NCI-H2029 treated with DMSO at 0.1 percent for 48 hours (cell line): ENCODE measurements at regions not wholly inside any gene's neighbourhood (a gene's known extent, or its start where the extent isn't known, plus 50 kb on each side); places are given as distances from the start of the nearest gene placed in this dataset.

Experiments used
- DNase-seq: peaks from one replicate; lab custom pipeline; 2025; lab: John Stamatoyannopoulos, UW

DNA sequence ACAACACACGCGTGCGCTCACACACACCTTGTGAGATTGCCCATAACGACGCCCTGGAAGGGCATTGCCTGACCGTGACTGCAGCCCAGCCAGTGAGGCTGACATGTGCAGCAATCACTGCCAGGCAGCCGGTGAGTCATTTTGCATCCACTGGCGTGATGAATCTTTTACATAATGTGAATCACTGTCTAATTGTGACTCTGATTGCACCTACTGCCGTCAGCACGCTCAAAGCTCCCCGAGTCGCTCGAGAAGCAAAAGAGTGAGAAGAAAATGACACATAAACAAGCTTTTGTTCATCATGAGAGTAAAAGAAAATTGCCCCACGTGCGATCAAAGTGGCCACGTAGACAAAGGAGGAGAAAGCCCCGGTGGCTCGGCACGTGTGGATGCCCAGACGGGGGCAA lies 117.4 kb upstream of the PFKP start:
- no peak for DNase-seq

DNA sequence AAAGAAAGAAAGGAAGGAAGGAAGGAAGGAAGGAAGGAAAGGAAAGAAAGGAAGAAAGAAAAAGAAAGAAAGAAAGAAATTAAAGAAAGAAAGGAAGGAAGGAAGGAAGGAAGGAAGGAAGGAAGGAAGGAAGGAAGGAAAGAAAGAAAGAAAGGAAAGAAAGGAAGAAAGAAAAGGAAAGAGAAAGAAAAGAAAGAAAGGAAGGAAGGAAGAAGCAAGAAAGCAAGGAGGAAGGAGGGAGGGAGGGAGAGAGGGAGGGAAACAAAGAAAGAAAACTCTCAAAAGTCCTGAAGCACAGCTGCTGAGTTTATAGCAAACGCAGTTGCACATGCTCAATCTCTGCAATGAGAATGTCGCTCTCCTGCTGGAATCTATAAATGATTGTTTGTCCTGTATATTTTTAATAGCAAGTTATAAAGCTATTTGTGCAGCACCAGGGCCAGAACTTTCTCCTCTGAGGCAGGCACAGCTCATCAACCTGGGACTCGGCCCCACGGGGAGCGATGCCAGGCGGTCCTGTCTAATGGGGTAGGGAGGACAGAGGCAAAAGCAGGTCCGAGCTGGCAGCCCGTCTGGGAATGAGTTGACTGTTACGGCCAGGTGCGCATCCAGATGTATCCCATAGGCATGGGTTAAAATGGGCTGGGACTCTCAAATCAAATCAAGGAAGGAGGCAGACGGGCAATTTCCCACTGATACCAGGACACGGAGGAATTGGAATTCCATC lies 118.0 kb upstream of the PFKP start:
- no peak for DNase-seq

DNA sequence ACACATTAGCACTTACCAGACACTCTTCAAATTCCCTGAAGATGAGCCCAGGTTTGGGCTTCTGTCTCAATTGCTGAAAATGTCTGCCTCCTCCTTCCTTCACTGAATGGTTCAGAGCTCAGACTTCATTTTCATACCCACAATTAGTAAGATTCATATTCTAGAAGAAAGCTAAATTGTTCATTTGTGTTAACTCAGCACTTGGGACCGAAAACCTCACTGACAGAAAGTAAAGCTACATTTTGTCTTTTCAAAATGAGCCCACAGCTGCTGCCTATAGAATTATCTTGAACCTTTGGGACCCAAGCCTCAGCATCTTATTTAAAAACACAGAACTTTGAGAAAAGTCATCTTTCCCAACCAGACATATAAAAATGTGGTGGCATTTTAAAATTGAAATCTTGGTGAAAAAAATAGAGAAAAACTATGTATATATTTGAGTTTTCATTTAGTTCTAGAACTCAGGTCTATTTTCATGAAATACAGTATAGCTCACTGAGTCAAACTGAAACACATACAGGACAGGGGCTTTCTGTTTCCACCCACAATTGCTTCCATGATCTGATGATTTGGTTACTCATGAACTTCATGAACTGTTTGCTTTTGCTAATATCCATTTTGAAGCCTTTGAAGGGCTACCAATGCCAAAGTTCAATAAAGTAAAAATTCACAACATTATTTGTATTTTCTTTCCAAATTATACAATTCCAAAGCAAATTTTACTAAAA lies 119.1 kb upstream of the PFKP start:
- DNase-seq = no peak

DNA sequence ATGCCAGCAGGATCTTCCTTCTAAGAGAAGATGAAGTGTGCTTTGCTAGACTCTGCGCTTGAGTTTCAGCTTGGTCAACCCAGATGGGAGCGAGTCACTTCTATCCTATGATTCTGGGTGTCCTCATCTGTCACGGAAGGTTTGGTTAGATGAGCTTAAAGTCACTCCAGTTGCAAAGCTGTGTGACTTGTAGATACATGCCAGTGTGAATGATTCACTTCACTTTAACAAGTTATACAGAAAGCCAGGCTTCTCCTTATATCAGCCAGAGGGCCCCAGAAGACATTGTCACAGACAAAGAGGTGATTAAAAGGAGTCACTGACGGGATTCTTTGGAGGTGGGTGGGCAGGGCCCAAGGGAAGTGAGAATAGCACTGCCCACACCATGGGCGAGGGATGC lies 122.6 kb upstream of the PFKP start:
- no peak for DNase-seq

DNA sequence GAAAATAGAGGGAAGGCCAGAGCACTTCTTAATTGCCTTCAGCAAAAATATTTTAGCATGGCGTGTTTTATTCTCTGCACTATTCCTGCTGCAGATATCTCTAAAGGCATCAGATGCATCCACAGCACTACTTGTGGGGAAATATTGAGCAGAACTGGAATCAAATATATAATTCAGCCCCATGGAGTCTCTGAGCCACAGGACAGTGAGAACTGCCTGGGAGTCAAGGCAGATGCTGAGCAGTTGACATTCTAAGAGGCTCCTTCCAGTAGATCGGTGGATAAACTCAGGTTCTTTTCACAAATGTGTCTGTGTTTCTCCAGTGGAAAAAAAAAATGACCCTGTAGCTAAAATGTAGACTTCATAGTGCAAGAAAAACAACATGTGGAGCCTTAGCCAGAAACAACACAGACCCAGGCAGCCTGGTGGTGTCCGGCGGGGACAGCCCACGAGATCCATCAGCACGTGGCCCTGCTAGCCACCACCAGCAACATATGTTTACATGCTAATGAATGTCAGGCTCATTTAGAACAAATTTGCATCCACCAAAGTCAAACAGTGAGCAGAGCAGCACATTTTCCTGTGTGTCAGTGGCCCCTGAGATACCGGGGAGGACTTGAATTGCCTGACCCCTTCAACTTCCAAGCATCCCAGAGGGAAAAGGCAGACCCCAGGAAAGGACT lies 123.3 kb upstream of the PFKP start:
- no peak for DNase-seq

DNA sequence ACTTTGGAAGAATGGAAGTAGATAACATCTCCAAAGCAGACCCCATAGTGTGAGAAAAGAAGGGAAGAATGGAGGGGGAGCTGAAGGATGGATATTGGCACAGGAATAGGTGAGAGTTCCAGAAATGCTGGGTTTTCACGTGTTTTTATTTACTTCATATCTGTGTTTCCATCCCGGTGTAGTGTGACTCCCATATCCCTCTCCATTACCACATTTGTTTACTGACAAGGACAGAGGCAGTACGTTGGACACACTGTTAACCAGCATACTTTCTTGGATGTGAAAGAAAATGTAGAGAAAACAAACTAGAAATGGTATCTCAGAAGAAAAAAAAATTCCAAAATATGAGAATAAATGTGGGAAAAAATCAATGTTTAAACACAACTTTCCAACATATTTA lies 124.4 kb upstream of the PFKP start:
- no peak for DNase-seq

DNA sequence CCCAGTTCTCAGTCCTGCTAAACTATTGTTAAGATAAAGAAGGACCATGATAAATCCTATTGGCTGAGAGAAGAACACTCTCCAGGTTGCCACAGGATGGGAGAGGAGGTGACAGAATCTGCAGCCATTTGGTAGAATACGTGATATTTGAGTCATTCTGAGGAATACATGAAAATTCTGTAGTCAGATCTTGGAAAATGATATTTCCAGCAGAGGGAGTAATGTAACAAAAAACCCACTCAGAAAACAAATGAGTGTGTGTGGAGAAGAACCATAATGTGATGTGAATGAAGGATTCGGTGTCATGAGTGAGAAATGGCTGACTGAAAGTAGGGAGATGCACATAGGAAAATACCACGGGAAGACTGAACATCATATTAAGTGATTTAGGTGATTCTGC lies 128.5 kb upstream of the PFKP start:
- no peak for DNase-seq

DNA sequence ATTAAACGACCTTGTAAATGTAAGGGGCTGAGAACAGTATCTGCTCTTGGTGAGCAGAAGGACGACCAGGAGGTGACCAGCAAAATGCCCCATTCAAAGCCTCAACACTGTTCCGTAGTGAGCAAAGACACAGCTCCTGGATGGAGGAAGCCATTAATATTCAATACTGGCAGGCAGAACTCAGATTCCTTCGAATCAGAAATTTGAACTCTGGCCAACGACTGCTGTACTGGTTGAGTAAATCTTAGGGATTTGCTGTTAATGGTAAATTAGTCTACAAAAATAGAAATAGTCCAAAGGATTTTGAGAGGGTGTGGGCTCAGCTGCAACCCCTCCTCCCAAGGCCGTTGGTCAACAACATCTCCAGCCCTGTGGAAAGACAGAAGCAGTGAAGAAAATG lies 130.5 kb upstream of the PFKP start:
- DNase-seq = no peak

DNA sequence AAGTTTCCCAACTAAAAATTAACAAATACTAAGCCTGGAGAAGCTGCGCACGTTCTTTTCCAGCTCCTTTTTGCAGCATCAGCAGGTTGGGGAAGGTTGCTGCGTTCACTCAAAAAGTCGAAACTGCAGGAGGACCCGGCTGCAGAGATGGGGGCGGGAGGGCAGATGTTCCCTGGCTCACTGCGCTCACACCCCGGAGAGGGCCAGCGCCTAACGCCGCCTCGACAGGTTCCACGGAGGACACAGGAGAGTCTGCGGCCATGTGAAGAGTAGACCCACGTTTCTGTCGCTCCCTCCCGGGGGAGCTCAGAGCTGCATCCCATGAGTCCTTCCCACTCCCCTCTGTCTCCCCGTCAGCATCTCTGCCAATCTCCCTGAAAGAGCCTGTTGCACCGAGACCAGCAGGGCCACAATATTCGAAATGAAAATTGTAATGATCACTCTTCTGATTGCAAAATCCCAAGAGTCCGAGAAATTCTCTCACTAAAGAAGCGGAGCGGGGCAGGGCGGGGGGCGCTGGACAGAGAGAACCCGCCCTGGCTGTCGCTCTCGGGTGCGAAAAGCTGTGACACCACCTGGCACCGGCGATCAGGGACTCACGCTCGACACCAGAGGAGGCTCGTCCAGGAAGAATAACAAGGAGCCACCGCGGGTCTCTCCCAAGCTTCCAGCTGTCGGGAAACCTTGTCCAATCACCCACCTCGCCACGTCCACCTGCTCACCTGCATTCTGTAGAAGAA lies 131.5 kb upstream of the PFKP start:
- DNase-seq = no peak

DNA sequence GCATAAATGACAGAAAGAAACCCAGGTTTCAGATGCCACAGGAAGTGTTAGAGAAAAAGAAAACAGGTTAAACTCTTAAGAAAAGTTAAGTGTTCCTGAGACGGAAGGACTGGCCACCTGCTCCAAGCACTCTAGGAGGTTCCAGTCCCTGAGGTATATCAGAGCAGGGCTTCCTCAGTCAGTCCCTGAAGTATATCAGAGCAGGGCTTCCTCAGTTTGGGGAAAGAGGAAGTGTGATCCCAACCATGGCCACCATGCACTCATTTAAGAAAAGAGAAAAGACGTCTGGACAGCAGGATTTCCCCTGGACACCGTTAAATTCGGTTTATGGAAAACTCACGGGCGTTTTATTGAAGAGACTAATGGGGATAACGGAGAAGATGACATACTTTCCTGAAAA lies 133.4 kb upstream of the PFKP start:
- DNase-seq = no peak

DNA sequence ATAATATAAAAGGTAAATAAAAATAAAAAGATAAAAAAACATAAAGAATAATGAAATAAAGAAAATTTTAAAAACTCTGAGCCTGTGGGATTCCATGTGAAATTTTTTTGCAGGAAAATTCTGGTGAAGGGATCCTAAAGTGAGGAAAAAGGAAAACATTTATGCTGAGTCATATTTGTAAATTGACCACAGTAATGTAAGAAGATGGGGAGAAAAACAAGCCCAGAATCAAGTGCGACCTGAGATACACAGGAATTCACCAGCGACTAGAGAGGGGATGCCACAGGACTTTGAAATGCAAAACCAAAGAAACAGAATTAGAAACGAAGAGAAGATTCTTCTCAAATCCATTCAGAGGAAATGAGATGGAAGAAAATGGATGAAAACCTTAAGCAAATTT lies 133.8 kb upstream of the PFKP start:
- no peak for DNase-seq

DNA sequence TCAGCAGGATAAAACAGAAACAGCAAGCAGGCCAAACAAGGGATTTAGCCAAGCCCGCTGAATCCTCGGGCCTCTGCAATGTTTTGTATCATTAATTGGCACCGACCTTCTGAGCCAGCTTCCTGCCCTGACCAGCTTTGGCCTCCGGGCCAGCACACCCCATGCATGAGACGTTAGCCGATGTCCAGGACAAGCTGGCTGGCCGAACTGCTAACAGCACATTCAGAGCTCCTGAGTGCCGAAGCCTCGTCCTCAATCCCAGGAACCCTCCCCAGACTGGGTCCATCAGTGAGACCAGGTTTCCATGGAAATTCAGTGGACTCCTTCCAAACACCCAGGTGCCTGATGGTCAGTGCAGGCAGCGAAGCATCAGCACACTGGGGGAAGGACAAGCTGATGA lies 134.3 kb upstream of the PFKP start:
- DNase-seq = no peak

DNA sequence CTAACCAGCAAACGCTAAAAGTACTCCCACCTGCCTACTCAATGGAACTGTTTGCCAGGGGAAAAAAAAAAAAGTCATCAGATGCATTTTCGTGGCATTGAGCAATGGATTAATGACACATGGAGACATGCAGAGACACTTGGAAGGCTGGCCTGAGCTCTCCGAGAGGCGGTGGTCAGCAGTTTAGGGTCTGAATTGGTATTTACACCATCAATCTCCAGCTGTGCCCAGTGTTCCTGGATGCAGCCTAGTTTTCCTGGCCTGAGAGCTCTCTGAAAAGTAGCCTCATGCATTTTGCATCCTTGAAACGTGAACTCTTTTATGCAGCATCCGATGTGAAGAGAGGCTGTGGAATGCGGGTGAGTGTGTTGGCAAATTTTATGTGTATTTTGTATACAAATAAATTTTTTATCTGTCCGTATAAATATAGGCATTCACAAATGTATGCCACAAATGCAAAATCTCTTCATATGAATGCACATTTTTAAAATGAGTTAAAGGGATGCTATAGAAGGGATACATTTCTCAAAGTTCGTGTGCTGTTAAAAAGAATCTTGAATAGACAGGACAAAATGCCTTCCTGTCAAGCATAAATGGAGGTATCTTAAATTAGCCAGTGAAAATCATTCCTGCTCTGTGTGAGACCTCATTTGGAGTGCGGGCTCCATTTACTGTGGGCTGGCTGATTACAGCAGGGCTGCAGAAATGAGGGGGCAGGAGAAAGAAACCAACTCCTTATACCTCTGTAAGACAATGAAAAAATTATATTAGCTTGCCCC lies 137.7 kb upstream of the PFKP start:
- no peak for DNase-seq

DNA sequence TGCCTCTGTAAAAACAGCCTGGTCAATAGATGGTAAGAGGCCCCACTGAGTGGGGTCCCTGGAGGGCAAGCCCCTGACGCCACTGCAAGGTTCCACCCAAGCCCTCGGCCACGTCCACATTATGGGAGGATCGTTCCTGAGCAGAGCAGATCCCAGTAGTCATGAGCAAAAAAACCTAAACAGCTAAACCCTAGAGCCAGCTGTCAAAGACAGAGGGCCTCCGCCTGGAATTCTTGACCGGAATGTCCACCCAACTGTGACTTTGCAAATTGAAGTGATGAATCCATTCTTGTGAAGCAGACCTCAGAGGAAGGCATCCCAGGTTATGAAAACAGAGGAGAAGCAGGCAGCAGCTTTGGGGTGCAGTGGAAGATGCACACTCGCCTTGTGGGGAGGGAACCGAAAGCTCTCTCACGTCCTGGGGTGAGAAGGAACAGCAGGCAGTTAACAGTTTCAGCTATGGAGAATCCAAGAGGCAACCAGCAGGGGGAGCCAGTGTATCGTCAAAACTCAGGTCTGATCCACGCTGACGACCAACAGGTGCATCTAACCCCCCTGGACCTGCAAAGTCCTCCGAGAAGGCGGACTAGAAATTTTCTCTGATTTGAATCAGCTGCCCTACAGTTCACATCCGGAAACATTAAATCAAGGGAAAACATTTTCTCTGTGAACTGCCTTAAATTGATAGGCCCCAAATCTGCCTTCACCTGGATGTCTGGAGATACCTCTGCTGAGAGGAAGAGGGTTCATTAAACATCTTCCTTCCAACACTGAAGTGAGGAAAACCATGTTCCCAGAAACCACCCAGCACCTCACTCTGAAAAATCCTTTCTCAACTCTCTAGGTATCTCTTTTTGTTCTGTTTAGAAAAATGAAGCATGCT lies 139.1 kb upstream of the PFKP start:
- peak; percentile 65 for DNase-seq

DNA sequence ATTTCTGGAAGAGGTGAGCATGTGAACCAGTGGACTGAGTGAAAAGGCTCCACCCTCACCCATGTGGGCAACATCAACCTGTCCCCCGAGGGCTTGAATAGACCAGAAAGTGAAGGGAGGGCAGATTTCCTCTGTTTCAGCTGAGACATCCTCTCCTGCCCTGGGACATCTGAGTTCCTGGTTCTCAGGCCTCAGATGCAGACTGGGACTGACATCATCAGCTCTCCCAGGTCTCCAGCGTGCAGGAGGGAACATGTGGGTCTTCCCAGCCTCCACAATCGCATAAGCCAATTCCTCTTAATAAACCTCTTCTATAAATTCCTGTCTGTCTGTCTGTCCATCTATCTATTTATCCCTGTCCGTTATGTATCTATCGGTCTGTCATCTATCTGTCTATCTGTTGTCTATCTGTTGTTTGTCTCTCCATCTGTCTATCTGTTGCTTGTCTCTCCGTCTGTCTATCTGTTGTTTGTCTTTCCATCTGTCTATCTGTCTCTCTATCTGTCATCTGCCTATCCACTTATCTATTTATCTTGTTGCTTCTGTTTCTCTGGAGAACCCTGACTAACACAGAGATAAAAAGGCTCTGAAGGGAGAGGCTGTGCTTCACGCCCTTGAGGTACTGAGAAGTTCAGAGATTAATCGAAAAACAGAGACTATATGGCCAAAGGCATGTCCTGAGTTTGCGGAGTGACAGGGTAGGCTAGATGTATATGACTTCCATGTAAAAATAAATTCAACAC lies 140.3 kb upstream of the PFKP start:
- no peak for DNase-seq

DNA sequence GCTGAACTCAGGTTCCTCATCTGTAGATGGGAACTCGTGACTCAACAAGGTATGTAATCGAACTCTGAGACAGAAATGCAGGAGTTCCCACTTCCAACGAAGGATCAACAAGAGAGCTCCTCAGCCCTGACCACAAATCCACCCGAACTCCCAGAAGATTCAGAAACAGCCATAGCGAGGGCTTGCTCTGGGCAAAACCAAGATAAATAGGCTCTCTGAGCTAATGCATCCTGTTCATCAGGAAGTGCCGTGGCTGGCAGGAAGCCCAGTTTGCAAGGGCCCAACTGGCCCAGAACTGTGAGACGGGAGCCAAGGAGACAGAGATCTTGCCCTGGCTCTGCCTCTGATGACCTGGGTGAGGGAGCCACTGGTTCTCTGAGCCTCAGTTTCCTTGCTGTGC lies 141.7 kb upstream of the PFKP start:
- DNase-seq = peak; percentile 72

DNA sequence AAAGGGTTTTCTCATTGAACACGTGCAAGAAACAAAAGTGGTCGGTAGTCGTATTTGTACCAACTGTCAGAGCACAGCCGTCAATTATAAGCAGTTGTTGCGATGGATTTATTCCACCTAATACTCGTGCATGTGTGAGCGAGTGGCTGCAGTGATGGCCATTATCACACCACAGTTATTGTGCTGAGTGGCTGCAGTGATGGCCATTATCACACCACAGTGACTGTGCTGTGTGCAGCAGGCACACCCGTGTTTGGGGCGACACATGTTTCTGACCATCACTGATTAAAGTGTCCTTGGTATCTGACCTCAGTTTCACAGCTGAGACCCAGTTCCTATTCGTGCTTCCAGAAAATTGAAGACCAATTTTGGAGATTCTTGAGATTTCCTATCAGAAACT lies 142.9 kb upstream of the PFKP start:
- DNase-seq = no peak

DNA sequence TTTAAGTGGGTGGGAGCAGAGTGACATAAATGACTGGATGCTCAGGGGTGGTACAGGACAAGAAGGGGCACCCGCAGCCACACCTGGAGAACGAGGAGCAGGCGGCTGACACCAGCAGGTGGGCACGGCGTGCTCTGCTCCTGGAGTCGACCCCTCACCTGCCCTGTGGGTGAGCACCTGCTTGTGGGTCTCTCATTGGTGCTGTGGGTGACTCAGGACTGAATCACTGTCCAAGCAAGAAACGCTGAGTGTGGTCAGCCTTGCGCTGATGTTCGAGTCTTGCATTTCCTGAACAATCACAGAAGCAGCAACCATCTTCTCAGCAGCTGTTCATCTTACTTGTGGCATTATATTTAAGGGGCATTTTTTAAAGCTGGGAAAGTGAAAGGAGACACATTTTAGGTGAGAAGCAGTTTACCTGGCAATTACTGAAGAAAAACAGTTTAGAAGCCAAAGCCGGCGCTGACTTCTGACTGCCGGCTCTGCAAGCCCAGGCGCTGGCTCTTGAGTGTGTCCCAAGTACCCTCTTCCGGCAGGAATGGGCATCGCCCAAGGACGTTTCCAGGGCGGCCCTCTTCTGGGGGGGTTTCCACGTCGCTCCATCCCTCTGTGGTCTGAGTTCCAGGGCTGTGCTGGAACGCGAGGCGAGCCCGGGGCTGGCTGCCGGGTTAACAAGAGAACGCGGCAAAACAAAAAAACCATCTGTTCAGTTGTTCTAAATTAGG lies 145.2 kb upstream of the PFKP start:
- no peak for DNase-seq

DNA sequence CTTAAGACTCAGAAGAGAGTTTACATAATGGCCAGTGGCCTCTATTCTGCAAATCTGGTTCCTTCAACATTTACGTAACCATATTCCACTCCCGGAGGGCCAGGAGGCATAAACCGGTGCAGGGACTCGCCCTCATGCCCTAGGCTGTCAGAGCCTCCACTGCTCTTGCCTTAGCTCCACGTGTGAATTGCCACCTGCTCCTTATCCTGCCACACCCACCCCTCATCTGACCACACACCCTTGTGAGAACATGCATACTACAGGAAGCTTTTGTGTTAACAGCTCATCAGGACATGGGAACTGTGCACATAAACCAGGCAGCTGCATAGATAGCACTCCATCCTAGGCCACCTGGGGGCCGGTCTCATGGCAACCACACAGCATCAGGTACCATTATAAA lies 146.7 kb upstream of the PFKP start:
- DNase-seq = peak; percentile 65
